ENCODE measurements at regions not wholly inside any gene's neighbourhood (a gene's known extent, or its start where the extent isn't known, plus 50 kb on each side); places are given as distances from the start of the nearest gene placed in this dataset.

DNA sequence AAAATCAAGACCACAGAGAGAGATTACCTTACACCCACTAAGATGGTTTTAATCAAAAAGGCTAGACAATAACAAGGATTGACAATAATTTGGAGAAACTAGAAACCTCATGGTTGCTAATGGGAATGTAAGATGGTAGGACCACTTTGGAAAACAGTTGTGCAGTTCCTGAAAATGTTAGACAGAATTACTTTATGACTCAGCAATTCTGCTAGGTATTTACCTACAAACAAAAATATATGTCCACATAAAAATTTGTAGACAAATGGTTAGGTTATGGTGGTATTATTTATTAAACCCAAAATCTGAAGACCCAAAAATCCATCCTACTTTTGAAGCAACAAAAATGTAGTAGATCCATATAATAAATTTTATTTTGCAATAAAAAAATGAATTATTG, 1027.0 kb upstream of the ADGRL3 start:
- Histone ChIP-seq H3K4me3 (no peak overlapping the region), H3K4me1 (no peaks in the 10 kb centered on the region), H3K27ac (no peak overlapping the region), H3K36me3 (no peaks in the 10 kb centered on the region), H3K9me3 (no peaks in the 10 kb centered on the region), H3K27me3 (no peaks in the 10 kb centered on the region)
- no peak for DNase-seq
- TF ChIP-seq CTCF (IDR thresholded peaks at IDR 0.05) (no peak), POLR2A (IDR thresholded peaks at IDR 0.05) (no peak)
- intact Hi-C loops (cut with DNase I) = no loop called here

DNA sequence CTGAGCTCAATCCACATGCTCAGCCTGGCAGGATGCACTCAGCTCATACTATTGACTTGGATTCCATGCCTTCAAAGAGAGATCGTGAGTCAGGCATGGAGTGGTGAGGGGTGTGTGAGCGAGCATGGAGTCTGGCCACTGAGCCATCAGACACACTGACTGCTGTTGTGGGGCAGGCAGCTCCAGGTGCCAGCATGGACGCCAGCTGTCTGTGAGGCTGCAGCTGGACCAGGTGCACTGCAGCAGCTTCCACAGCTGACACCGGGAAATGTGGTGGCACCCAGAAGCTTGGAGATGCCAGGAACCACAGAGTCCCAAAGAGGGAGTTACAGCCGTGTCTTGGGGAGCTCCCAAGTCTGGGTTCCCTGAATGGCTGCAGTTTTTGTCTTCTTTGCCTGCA, 1026.4 kb upstream of the ADGRL3 start:
- Histone ChIP-seq H3K4me3 (no peak overlapping the region), H3K27ac (no peak overlapping the region), H3K9me3 (no peaks in the 10 kb centered on the region), H3K27me3 (no peaks in the 10 kb centered on the region), H3K36me3 (no peaks in the 10 kb centered on the region), H3K4me1 (no peaks in the 10 kb centered on the region)
- TF ChIP-seq POLR2A (IDR thresholded peaks at IDR 0.05) (no peak), CTCF (IDR thresholded peaks at IDR 0.05) (no peak)
- intact Hi-C loops (cut with DNase I) = no loop called here
- 57 to 100% methylated on average over 3 of the region's 5 CpGs for WGBS, 2 donors
- DNase-seq = no peak

GRCh38 chr4:60175241-60175640, 1024.9 kb upstream of the ADGRL3 start:
- TF ChIP-seq CTCF (IDR thresholded peaks at IDR 0.05) (no peak), POLR2A (IDR thresholded peaks at IDR 0.05) (no peak)
- Histone ChIP-seq H3K36me3 (no peaks in the 10 kb centered on the region), H3K4me1 (no peaks in the 10 kb centered on the region), H3K4me3 (no peak overlapping the region), H3K27ac (no peak overlapping the region), H3K9me3 (no peaks in the 10 kb centered on the region), H3K27me3 (no peaks in the 10 kb centered on the region)
- WGBS, 2 donors = 50 to 60% methylated on average over 1 of the region's 1 CpG
- DNase-seq = no peak
- intact Hi-C loops (cut with DNase I) = no loop called here

GRCh38 chr4:60187428-60187827, 1012.7 kb upstream of the ADGRL3 start:
- no peaks in the 10 kb centered on the region for H3K9me3 ChIP-seq
- no peak for TF ChIP-seq POLR2A (IDR thresholded peaks at IDR 0.05)
- TF ChIP-seq CTCF (IDR thresholded peaks at IDR 0.05) = no peak
- no peaks in the 10 kb centered on the region for H3K4me1 ChIP-seq
- no peaks in the 10 kb centered on the region for H3K27me3 ChIP-seq
- H3K4me3 ChIP-seq = no peak overlapping the region
- no peak for DNase-seq
- no peak overlapping the region for H3K27ac ChIP-seq
- intact Hi-C loops (cut with DNase I) = no loop called here
- H3K36me3 ChIP-seq = no peaks in the 10 kb centered on the region
- WGBS, 2 donors = 96 to 100% methylated on average over 1 to 3 of the region's 3 CpGs

GRCh38 chr4:60189286-60189685, 1010.8 kb upstream of the ADGRL3 start:
- H3K4me3 ChIP-seq = no peak overlapping the region
- no peak for TF ChIP-seq CTCF (IDR thresholded peaks at IDR 0.05)
- no peak for TF ChIP-seq POLR2A (IDR thresholded peaks at IDR 0.05)
- intact Hi-C loops (cut with DNase I) = no loop called here

More at GRCh38 chr4:60189286-60189685, 1010.8 kb upstream of the ADGRL3 start:
- Histone ChIP-seq H3K36me3 (no peaks in the 10 kb centered on the region), H3K4me1 (no peaks in the 10 kb centered on the region), H3K9me3 (no peaks in the 10 kb centered on the region), H3K27ac (no peak overlapping the region), H3K27me3 (no peaks in the 10 kb centered on the region)
- DNase-seq = no peak
- 77 to 90% methylated on average over 5 of the region's 5 CpGs for WGBS, 2 donors
